ENCODE measurements at regions not wholly inside any gene's neighbourhood (a gene's known extent, or its start where the extent isn't known, plus 50 kb on each side); places are given as distances from the start of the nearest gene placed in this dataset.
"Not testable (repeated sequence)": the region's sequence is repeated elsewhere in the genome, so short reads cannot be mapped to it uniquely, and the experiment has no call there.

DNA sequence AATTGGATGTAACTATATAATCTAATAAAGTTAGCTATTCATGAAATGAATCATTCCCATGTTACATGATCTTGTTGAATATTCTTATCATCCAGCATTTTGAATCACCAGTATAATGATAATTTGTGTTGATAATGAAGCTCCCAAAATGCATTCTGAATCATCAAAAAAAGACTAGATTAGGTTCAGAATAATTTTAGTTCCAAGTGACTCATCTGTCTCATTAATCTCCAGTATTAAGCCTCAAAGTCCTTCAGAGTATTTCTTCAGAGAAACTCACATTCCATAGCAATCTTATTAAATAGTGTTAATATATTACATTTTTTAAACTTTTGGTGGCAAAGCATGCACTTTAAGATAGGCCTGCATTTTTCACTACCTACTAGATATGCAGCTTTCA is 207.5 kb downstream of the SLITRK5 start:
- DNase-seq = no peak

DNA sequence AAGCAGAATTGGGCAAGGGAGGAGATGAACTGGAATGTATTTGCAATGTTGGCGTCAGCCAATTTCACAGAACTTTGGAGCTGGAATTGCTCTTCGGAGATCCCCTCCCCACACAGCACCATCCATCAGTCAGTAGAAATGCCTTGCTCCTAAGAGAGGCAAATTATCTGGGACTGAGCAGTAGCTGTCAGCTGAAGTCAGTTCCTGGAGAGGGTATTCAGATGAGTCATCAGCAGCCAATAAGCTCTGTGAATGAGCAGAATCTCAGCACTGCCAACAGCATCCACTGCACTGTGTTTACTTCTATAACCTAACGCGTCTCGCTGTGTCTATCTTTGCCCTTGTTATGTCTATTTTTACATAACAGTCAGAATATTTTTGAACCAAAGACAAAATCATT is 213.7 kb downstream of the SLITRK5 start:
- no peak for DNase-seq

DNA sequence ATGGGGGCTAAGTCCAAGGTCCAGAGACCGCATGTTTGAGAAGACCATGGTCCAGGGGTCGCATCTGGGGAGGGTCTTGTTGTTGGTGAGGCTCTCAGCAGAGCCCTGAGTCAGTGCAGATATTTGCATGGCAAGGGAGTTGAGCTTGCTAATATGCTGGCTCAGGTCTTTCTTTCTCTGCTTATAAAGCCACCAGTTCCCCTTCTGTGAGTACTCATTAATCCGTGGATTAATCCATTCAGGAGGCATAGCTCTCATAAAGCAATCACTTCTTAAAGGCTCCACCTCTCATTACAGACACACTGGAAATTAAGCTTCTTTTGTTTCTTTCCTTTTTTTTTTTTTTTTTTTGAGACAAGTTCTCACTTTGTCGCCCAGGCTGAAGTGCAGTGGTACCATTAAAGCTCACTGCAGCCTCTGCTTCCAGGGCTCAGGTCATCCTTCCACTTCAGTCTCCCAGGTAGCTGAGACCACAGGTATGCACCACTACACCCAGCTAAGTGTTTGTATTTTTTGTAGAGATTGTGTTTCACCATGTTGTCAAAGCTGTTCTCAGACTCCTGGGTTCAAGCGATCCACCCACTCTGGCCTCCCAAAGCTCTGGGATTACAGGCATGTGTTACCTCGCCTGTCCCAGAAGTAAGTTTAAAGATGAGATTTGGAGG is 216.4 kb downstream of the SLITRK5 start:
- DNase-seq = no peak

DNA sequence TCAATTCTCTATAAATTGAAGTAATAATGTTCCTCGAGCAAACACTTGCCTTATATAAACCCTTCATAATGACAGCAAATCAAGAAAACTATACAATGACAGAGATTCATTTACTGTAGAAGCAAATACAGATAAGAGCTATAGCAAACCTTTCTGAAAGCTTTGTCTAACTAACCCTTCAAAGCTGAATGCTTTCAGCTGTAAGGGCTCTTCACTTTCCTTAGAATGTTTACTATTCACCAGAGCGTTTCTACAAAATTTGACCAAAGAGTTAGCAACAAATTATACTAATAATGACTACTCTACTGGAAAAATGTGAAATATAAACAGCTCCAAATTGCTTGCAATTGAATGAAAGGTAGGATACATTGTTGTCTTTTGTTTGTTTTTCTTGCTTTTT is 218.1 kb downstream of the SLITRK5 start:
- no peak for DNase-seq

DNA sequence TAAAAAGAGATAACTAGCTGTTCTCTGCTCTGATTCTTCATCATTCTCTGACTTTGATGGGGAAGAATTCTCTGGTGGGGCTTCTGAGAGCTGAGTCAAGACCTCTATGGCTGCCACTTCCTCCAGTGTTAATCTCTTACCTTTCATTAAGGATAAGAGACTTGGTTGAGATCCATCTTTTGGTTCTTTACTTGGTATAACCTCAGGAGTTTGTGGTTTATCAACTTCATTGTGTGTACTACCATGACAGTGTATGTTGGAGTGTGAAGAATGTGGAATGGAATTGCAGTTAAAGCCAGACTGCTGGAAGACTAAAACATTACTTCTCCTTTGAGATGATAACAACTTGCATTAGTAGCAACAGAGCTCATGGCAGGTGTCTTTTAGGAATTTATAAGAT is 222.0 kb downstream of the SLITRK5 start:
- no peak for DNase-seq

DNA sequence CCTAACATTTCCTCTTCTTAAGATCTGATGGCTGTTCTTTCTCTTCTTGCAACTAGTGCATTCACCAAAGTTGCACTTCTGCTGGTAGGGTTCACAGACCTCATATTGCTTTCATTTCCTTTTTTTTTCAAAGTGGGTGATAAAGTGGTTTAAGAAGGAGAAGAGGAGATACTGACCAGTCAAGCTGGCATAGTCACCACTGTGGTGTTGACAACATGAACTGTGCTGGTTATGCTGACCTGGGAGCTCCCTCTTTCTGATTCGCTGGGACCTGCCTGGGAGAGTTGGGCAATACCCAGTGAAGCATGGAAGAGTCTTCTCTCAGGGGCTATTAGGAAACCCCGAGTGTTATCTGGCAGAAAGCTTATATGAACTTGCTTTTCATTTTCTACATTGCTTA is 222.9 kb downstream of the SLITRK5 start:
- no peak for DNase-seq

DNA sequence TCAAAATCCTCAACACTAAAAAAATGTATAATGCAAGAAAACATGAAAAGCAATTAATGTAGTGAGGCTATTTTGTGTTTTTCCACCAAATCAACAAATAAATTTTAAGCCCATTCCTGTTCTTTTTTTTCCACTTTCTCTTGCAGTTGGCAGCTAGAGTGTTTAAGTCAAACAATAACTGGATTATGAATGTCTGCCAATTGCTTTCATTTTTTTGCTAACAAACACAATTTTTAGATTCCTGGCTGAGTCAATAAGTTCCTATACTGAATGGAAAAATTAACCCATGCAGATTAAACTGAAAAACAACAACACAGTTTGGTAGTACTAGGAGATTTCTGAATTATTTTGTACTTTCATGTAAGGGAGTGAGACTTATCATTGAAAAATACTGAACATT is 232.4 kb downstream of the SLITRK5 start:
- no peak for DNase-seq

DNA sequence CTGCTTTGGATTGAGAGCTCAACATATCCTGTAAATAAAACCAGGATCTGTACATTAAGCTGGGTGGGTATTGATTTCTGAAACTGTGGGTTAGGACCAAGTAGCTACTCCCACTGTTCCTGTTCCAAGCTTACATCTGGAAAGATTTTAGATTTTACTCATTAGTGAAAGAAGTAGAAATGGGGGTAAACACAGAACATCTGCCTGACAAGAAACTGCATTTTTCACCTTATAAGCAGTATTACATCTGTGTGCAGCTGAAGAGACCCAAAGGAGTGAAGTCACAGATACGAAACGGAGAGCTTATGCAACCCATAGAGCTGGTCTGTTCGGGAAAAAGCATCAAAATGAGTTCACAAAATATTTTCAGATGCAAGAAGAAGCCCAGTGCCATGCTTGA is 235.2 kb downstream of the SLITRK5 start:
- DNase-seq = no peak

DNA sequence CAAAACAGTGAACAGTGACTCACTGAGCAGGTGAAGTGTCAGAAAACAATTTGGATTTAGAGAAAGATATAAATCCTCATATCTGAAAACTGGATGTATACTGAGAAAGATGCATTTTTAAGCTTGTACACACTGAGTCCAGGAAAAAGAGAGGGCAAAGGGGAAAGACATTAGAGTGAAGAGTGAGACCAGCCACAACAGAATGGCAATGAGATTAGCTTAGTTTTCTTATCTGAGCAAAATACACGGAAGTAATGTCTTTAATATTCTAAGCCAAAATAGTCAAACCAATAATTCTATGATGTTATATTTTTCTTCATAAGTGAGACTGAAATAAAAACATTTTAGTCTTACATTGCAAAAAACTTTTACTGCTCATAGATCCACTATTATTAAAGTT is 236.0 kb downstream of the SLITRK5 start:
- DNase-seq = no peak

DNA sequence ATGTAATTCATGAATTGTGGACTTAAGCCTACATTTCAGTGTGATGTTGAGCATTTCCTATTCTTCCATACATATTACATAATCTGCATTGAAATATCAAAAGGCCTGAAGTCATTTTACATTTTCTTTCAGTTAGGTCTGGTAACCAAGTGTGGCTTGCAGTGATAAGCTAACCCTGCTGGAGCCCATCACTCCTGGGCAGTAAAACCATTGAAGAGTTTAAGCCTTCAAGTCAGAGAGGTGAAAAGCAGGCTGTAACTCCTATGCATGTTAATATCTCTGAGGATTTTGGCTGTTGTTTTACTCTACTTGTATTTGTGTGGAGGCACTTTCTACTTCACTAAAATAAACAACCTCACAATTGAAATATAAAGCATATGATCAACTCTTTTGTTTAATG is 248.8 kb downstream of the SLITRK5 start:
- DNase-seq = no peak

DNA sequence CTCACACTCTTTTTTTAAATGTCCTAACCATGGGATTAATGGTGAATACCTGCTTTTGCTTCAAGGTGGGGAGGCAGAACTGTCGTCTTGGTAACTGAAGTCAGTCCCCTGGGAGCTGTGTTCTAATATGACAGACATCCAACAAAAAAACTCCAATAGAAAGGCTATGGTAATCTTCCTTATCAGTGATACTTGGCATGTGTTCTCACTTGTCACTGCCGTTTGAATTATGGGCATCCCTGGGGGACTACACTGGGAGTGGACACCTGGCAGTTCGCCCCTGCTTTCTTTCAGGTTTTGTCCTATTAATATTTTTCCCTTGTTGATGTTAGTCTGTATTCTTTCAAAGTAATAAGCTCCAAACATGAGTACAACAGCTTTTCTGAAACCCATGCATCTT is 252.6 kb downstream of the SLITRK5 start:
- no peak for DNase-seq

DNA sequence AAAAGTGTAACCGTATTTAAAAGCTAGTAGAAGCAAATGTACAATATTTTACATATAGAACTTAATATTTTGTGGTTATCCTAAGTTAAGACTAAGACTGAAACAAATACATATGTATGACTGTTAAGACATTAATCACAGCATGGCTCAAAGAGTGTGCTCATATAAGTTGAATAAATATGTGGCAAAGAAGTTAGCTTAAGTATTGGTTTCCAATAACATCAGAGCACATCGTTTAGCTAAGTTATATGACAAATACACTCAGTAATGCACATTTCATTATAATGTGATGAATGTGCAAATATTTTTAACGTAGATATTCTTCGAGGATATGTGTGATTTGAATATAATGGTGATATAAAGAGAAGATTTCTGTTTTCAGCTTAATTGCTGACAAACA is 253.8 kb downstream of the SLITRK5 start:
- no peak for DNase-seq

DNA sequence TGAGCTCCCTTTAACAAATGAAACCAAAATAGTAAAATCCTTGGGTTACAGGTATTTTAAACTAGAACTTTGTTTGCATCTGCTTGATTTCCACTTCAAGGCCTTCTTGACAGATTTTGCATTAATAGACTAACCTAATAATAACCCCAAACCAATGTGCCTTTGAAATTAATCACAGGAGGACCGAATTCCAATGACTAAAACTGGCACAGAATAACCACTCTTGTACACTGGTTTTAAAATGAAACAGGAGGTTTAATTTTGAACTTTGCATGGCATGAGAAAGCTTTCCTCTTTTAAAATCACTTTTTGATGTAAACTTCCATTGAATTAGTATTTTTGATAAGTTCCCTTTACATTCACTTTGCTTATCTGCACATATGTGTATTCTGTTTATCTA is 269.6 kb downstream of the SLITRK5 start:
- DNase-seq = no peak

DNA sequence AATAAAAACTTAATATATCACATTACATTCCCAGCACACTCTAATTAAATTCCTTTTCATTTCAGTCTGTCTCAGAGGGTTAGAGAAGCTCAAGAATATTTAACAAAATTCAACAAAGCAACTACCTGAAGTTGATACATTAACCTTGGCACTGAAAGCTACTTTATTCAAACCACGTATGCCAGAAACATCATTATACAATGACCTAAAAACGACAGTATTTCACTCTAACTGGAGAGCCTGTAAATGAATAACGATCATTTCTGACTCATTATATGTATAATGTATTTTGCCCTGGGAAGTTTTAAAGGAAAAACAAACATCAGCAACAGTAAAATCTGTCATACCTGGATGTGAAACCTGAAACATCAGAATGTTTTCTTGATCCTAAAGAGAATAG is 270.1 kb downstream of the SLITRK5 start:
- no peak for DNase-seq

DNA sequence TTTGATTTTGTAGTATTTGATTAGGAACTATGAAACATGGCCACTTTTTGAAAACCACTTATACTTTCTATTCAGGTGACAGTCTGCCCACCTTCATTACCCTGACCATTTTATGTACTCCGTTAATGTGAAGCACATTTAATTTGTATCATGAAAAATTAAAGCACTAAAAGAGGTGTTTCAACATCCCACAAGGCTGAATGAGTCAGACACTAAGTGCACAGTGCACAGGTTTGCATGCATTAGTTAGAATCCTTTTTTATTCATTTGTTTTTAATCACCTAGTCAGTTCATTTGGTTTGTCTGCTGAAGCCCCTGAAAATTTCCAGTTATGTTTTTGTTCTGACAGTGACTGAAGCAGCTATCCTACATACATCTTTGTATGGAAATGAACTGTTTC is 271.0 kb downstream of the SLITRK5 start:
- DNase-seq = no peak

DNA sequence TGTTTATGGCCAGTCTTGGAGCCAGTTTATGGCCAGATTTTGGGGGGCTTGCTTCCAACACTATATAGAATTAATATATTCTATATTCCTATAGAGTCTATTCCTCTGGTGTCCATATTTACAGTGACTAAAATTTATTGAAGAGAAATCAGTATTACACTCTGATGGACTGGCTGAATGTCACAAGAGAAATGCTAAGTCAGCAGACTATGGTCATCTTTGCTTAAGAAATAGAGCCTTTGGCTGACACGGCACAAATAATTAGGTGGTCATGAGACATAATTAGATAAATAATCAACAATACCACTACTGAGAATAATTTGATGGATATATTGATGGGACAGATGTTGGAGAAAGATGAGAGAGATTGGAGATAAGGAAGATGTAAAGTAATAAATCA is 272.9 kb downstream of the SLITRK5 start:
- DNase-seq = no peak

DNA sequence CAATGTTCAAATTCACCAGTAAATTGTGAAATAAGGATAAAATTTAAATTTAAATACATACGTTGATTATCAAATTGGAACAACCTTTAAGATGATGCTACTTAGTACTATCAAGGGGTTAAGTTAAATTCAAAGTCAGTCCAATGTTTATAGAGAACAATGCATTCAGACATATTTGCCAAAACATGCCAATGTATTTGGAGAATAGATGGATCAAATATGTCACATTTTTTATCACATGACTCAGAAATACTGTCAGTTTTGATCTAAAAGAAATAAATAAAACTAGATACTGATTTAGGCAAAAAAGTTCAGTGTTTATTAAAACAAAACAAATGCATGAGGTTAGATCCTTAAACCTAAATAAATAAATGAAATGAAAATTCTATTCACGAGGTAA is 281.2 kb downstream of the SLITRK5 start:
- DNase-seq = no peak

DNA sequence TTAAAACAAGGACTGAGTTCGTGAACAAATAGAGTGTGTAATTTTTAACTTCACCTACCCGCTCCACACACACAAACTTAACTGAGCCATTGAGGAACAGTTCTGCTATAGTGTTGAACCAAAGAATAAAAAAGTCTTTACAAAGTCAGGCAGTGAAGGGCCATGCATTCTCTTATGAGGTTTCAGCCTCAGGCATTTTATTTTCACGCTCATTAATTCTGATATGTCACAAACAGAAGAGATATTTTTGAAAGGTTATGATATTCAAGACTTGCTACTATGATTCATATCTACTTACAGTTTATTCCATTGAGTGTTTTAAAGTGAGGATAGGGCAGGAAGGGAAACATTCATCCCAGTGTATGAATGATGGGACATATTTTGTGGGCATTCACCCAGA is 282.2 kb downstream of the SLITRK5 start:
- no peak for DNase-seq

DNA sequence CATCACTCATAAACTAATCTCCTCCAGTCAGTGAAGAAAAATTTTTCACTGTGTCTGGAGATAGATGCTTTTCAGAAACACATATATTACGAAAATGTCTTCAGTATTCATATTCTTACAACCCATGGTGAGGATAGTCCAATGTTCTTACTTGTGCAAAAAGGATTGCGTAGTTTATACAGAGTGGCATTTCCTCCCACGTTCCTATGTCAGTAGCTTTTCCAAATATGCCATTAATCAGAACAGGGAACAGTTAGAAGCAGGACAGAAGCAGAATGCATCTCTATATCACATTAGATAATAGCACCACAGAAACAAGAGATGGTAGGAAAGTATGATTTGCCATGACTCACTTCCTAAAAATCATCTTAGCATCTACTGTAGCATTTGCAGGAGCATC is 282.9 kb downstream of the SLITRK5 start:
- DNase-seq = no peak

DNA sequence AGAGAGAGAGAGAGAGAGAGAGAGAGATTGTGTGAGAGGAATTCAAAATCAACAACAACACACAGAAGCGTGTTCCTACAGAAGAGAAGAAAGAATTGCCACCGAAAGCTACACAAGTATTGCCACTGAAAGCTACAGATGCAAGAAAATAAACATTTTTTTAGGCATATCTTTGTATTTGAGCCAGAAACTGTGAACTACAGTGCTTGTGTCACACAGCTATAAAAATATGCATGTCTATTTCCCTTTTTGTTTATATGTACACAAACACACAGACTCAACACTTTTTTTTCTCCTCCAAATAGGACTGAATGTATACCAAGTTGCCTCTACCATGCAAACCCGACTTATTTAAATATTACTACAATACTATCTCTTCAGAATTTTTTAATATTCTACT is 290.4 kb downstream of the SLITRK5 start:
- DNase-seq = no peak

DNA sequence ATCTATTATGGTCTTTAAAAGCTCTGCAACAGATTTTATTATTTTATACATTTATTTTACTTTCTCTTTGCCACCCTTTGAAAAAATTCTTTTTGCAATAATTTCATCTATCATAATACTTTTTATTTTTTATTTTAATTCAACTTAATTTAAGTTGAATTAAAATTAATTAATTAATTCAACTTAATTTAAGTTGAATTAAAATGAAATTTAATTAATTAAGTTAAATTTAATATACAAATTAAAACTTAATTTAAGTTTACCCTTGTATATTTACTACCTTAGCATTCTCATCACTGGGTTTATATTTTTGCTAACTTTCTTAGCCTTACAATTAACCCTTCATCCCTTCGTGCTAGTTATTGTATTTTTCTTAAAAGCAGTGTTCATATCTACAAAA is 301.4 kb downstream of the SLITRK5 start:
- DNase-seq = no peak

DNA sequence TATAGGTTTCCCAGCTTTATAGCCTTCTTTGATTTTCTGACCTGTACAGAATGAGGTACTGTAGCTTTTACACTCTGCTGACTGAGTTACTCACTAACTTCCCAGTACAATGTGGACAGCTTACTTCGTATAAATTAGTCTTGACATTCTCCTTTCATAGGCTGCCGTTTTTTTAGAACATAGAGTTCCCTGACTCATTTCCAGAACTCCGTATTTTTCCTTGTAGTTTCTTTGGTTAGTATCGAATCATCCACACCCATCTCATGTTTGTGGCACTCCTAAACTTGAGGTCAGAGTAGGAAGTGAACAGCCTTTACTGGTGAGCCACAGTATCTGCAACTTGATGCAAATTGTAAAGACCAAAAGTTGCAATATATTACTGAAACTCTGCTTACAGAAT is 303.9 kb downstream of the SLITRK5 start:
- no peak for DNase-seq

DNA sequence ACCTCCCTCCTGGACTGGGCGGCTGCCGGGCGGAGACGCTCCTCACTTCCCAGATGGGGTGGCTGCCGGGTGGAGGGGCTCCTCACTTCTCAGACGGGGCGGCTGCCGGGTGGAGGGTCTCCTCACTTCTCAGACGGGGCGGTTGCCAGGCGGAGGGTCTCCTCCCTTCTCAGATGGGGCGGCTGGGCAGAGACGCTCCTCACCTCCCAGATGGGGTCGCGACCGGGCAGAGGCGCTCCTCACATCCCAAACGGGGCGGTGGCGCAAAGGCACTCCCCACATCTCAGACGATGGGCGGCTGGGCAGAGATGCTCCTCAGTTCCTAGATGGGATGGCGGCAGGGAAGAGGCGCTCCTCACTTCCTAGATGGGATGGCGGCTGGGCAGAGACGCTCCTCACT is 305.5 kb downstream of the SLITRK5 start:
- not testable (repeated sequence) for DNase-seq

DNA sequence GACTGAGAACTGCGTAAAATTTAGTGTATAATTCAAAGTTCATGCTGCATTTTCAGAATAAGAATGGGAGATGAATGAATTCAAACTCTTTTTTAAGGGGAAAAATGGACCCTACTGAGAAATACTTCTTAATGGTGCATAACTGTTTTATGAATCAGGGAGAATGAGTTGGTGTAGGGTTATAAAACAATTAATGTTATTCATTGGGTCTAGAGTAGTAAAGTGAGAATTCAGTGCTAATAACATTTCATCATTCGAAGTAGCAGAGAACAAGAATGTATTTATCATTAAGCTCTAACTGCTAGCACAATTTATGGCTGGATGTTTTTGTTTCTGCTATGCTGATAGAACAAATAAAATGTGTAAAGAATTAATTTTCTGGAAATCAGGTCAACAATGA is 310.2 kb downstream of the SLITRK5 start:
- no peak for DNase-seq

DNA sequence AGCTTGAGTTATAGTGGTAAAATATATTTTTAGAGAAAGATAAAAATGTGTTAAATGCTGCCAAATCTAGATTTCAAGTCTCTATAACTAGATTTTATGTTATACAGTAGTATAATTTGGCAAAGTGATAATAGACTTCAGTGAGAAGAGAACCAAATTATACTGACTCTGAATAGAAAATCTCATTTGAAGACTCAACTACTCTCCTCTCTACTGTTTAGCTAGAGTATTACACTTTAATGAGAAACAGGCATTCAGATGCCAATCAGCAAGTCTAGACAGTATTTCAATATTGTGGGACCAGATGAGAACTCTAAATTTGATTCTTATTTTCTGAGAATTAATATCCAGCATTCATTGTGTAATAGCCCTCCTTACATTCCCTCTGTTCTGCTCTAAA is 311.2 kb downstream of the SLITRK5 start:
- DNase-seq = no peak

Data from SW 1271 (cell line).